B cell (primary cell): ENCODE measurements at regions not wholly inside any gene's neighbourhood (a gene's known extent, or its start where the extent isn't known, plus 50 kb on each side); places are given as distances from the start of the nearest gene placed in this dataset.

Experiments
- ATAC-seq: fragments of 200-7000 bp; cut with Tn5 transposase; one replicate; pipeline ENCODE4 v1.10.0; 2021; ENCODE audit warnings: low read depth, mild to moderate bottlenecking, moderate number of reproducible peaks, moderate library complexity
- CTCF ChIA-PET: fragments of 350-600 bp; sonication (Branson Sonifier 250); formaldehyde crosslinking; loops from one replicate; lab custom pipeline; 2021; ENCODE audit warnings: antibody characterized with exemption, inconsistent platforms; lab: Charles Lee
- POLR2A ChIA-PET: fragments of 350-600 bp; sonication (Branson Sonifier 250); formaldehyde crosslinking; loops from one replicate; lab custom pipeline; 2021; ENCODE audit warnings: antibody characterized with exemption; lab: Charles Lee
- DNase-seq: peaks from one replicate; pipeline ENCODE4 v3.0.0; 2013
- H2AFZ ChIP-seq: 2 replicates; pipeline ENCODE4 v1.6.1; 2012; ENCODE audit warnings: mild to moderate bottlenecking, low read depth, low read length; ENCODE audit not compliant: insufficient read depth, poor library complexity, severe bottlenecking
- H3K27ac ChIP-seq, 2 donors: 1 replicate in 1 of 2; 2 replicates in 1 of 2; pipeline ENCODE4 v1.5.1; 2012 to 2013; ENCODE audit warnings: low read length in 2 of 2, mild to moderate bottlenecking in 2 of 2, moderate library complexity in 1 of 2
- H3K27me3 ChIP-seq, 4 experiments: fragments of 200-600 bp in 1 of 4; sonication (generic) in 1 of 4; replicated peaks in 1 of 4; 1 replicate in 2 of 4; 2 replicates in 2 of 4; pipeline versions ENCODE4 v1.6.1 to v1.7.0; 2013 to 2016; ENCODE audit warnings: low read length in 3 of 4, mild to moderate bottlenecking in 2 of 4, mixed read lengths in 1 of 4, moderate library complexity in 1 of 4; ENCODE audit not compliant: insufficient read depth in 4 of 4, control insufficient read depth in 3 of 4; ENCODE audit errors: control extremely low read depth in 1 of 4
- H3K36me3 ChIP-seq, 2 experiments: replicated peaks in 1 of 2; 1 replicate in 1 of 2; 2 replicates in 1 of 2; pipeline versions ENCODE4 v1.6.1 to v1.7.1; 2013; ENCODE audit warnings: low read length in 1 of 2; ENCODE audit not compliant: insufficient read depth in 2 of 2, control insufficient read depth in 1 of 2; ENCODE audit errors: control extremely low read depth in 1 of 2, extremely low read depth in 1 of 2
- H3K4me1 ChIP-seq, 2 donors: fragments of 200-600 bp in 1 of 2; sonication (generic) in 1 of 2; 1 replicate in 1 of 2; 2 replicates in 1 of 2; pipeline versions ENCODE4 v1.5.1 to v1.6.1; 2013 to 2017; ENCODE audit warnings: low read length in 2 of 2; ENCODE audit not compliant: control insufficient read depth in 2 of 2, insufficient read depth in 2 of 2
- H3K4me2 ChIP-seq: replicated peaks from 2 replicates; pipeline ENCODE3; 2012; ENCODE audit warnings: mild to moderate bottlenecking, low read depth, low read length; ENCODE audit not compliant: poor library complexity, severe bottlenecking
- H3K4me3 ChIP-seq, 5 experiments: fragments of 200-600 bp in 1 of 5; sonication (generic) in 1 of 5; 1 replicate in 3 of 5; 2 replicates in 2 of 5; pipeline versions ENCODE4 v1.5.1 to v1.7.0; 2011 to 2016; ENCODE audit warnings: low read length in 4 of 5, mild to moderate bottlenecking in 4 of 5, low read depth in 2 of 5, control low read depth in 1 of 5, moderate library complexity in 1 of 5; ENCODE audit not compliant: insufficient read depth in 1 of 5; ENCODE audit errors: control extremely low read depth in 1 of 5, extremely low read depth in 1 of 5
- H3K79me2 ChIP-seq: fragments of 200-600 bp; sonication (generic); one replicate; pipeline ENCODE4 v1.6.0; 2016; ENCODE audit warnings: low read length; ENCODE audit not compliant: control insufficient read depth, insufficient read depth
- H3K9ac ChIP-seq: fragments of 200-600 bp; sonication (generic); 2 replicates; pipeline ENCODE4 v1.6.1; 2017; ENCODE audit warnings: mild to moderate bottlenecking, low read length, moderate library complexity
- H3K9me3 ChIP-seq, 3 donors: one replicate each; pipeline versions ENCODE4 v1.6.1 to v1.7.1; 2013; ENCODE audit warnings: low read length in 2 of 3; ENCODE audit not compliant: control insufficient read depth in 2 of 3, insufficient read depth in 1 of 3; ENCODE audit errors: control extremely low read depth in 1 of 3
- H4K20me1 ChIP-seq: 2 replicates; pipeline ENCODE4 v1.6.0; 2012; ENCODE audit warnings: mild to moderate bottlenecking, low read length; ENCODE audit not compliant: insufficient read depth, control insufficient read depth, poor library complexity, severe bottlenecking
- H3K27ac Mint-ChIP-seq: one replicate; pipeline ENCODE4 v1.8.0; 2021; ENCODE audit warnings: mixed read lengths
- H3K27me3 Mint-ChIP-seq: one replicate; pipeline ENCODE4 v1.8.0; 2021; ENCODE audit warnings: mixed read lengths
- H3K4me1 Mint-ChIP-seq: one replicate; pipeline ENCODE4 v1.8.0; 2021; ENCODE audit warnings: mixed read lengths
- H3K4me3 Mint-ChIP-seq: one replicate; pipeline ENCODE4 v1.8.0; 2021; ENCODE audit warnings: mixed read lengths
- H3K9me3 Mint-ChIP-seq: one replicate; pipeline ENCODE4 v1.8.0; 2022; ENCODE audit warnings: mixed read lengths; ENCODE audit not compliant: insufficient read depth
- EZH2 ChIP-seq: IDR thresholded peaks from 2 replicates; pipeline ENCODE4 v1.6.1; 2012; ENCODE audit warnings: borderline replicate concordance, low read depth, mild to moderate bottlenecking, moderate library complexity, low read length; ENCODE audit not compliant: insufficient read depth, poor library complexity, severe bottlenecking
- WGBS: methylation state at CpG from one replicate; pipeline ENCODE4 v1.1.5; 2013; ENCODE audit warnings: missing lambda C conversion rate; ENCODE audit not compliant: insufficient coverage; 5-methylcytosine and 5-hydroxymethylcytosine counted together
- intact Hi-C: fragments of 100-400 bp; cut with micrococcal nuclease; formaldehyde crosslinking; loops from one replicate; pipeline ENCODE4 v1.10.0; 2022
- TF ChIP-seq, protein P1 (sequence below): fragments of 200-600 bp; IDR thresholded peaks from one replicate; pipeline ENCODE4 v1.8.0; 2022; ENCODE audit warnings: antibody characterized with exemption, mild to moderate bottlenecking

DNA sequence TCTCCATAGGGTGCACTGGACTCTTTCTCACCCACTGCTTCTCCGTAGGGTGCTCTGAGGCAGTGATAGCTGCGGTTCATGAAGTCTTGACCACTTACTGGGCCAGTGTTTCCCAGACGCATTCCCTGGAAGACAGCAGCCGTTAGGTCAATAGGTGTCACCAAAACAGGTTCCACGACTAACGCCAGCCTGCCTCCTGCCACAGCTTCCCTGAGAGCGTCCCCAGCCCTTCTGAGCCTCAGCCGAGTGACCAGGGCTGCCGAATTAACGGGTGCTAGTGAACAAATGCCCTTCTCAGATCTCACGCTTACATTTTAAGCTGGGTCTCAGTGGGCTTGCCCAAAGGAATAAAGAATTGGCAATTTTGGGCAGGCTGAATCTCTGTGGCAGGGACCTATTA lies 188.7 kb upstream of the TNRC6C start:
- Histone ChIP-seq H3K4me1 (peaks cover 0 to 11% of the 10 kb centered on the region in 2 donors), H3K9me3 (peaks cover 0 to 4% (median 0%) of the 10 kb centered on the region in 3 donors), H3K9ac (no peak overlapping the region), H3K27ac (no peak overlapping the region), H3K79me2 (no peaks in the 10 kb centered on the region), H2AFZ (no peak overlapping the region), H4K20me1 (no peaks in the 10 kb centered on the region), H3K36me3 (no peaks in the 10 kb centered on the region), H3K27me3 (peaks cover 0 to 11% (median 4%) of the 10 kb centered on the region in 4 experiments), H3K4me3 (no peak overlapping the region), H3K4me2 (no peak overlapping the region)
- ChIA-PET POLR2A (no interaction called here), CTCF (interaction anchor here (7.2 kb wide), 1 partner anchor 245 kb away, joined by 149 read pairs; no protein-coding TSS in a partner anchor)
- WGBS = 95% methylated on average over 11 of the region's 11 CpGs
- Mint-ChIP-seq H3K4me1 (peaks cover 13% of the 10 kb centered on the region), H3K27ac (no peak overlapping the region), H3K4me3 (no peak overlapping the region), H3K27me3 (peaks cover 21% of the 10 kb centered on the region), H3K9me3 (no peaks in the 10 kb centered on the region)
- no peak for TF ChIP-seq EZH2
- TF ChIP-seq, protein P1, sequence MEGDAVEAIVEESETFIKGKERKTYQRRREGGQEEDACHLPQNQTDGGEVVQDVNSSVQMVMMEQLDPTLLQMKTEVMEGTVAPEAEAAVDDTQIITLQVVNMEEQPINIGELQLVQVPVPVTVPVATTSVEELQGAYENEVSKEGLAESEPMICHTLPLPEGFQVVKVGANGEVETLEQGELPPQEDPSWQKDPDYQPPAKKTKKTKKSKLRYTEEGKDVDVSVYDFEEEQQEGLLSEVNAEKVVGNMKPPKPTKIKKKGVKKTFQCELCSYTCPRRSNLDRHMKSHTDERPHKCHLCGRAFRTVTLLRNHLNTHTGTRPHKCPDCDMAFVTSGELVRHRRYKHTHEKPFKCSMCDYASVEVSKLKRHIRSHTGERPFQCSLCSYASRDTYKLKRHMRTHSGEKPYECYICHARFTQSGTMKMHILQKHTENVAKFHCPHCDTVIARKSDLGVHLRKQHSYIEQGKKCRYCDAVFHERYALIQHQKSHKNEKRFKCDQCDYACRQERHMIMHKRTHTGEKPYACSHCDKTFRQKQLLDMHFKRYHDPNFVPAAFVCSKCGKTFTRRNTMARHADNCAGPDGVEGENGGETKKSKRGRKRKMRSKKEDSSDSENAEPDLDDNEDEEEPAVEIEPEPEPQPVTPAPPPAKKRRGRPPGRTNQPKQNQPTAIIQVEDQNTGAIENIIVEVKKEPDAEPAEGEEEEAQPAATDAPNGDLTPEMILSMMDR = no peak
- DNase-seq = no peak
- intact Hi-C loops = loop anchor here (5.0 kb wide), 2 partner anchors 113 to 188 kb away; partner anchors contain the start of gene TNRC6C
- no peak for ATAC-seq

DNA sequence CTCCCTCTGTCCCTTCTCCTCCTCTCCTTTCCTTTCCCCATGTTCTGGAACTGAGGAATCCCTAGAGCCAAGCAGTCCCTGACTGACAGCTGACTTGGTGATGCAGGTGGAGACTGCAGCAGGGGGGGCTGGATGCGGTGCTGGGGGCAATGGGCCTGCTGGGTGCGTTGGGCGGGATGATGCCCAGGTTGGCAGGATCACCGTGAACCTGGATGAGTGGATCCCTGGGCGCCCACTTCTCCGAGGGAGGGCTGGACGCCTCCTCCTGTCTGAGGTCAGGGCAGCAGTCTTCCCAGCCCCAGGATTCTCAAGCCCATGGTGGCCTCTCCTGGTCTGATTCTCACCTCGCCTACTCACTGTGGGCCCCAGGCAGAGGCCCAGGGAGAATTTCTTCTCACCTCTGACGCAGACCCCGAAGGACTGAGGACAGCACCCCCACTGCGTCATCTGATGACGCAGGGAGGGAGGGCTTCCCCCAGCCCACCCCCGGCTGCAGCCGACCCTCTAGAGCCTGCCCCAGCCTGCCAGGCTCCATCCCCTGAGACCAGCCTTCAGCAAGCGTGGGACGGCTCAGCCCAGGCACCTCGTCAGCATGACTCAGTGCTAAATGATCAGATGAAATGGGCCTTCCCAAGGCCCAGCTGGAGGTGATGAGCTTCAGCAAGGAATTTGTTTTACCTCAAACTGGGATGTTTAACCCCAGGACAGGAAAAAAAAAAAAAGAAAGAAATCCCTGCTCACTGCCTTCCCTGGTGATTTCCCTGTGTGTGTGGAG lies 188.0 kb upstream of the TNRC6C start:
- WGBS = 83% methylated on average over 17 of the region's 17 CpGs
- peaks cover 18% of the 10 kb centered on the region for H3K27me3 Mint-ChIP-seq
- H3K27ac Mint-ChIP-seq = no peak overlapping the region

More for the DNA sequence above, 188.0 kb upstream of the TNRC6C start:
- ChIA-PET POLR2A (no interaction called here), CTCF (interaction anchor here (0.6 to 7.2 kb wide), 4 partner anchors 228 to 520 kb away, joined by 4 to 149 read pairs (median 8); no protein-coding TSS in a partner anchor)
- peaks cover 0 to 4% (median 0%) of the 10 kb centered on the region in 3 donors for H3K9me3 ChIP-seq
- peaks cover 0 to 11% of the 10 kb centered on the region in 2 donors for H3K4me1 ChIP-seq
- H3K79me2 ChIP-seq = no peaks in the 10 kb centered on the region
- intact Hi-C loops = loop anchor here (5.0 kb wide), 2 partner anchors 112 to 187 kb away; partner anchors contain the start of gene TNRC6C
- H2AFZ ChIP-seq = no peak overlapping the region
- no peak overlapping the region for H3K4me3 ChIP-seq
- no peak overlapping the region for H3K27ac ChIP-seq
- no peaks in the 10 kb centered on the region for H3K36me3 ChIP-seq
- peaks cover 0 to 5% (median 2%) of the 10 kb centered on the region in 4 experiments for H3K27me3 ChIP-seq
- Mint-ChIP-seq H3K4me1 (peaks cover 13% of the 10 kb centered on the region), H3K9me3 (no peaks in the 10 kb centered on the region), H3K4me3 (no peak overlapping the region)
- TF ChIP-seq, protein P1 = no peak
- TF ChIP-seq EZH2 = no peak
- no peak overlapping the region for H3K4me2 ChIP-seq
- ATAC-seq (no peak), DNase-seq (no peak)
- no peak overlapping the region for H3K9ac ChIP-seq
- no peaks in the 10 kb centered on the region for H4K20me1 ChIP-seq
